DMS53 treated with DMSO at 0.1 percent for 48 hours (cell line): ENCODE measurements at regions not wholly inside any gene's neighbourhood (a gene's known extent, or its start where the extent isn't known, plus 50 kb on each side); places are given as distances from the start of the nearest gene placed in this dataset.
"Not testable (repeated sequence)": the region's sequence is repeated elsewhere in the genome, so short reads cannot be mapped to it uniquely, and the experiment has no call there.

Experiments used
- DNase-seq: peaks from one replicate; lab custom pipeline; 2025; ENCODE audit not compliant: unreplicated experiment; lab: John Stamatoyannopoulos, UW

DNA sequence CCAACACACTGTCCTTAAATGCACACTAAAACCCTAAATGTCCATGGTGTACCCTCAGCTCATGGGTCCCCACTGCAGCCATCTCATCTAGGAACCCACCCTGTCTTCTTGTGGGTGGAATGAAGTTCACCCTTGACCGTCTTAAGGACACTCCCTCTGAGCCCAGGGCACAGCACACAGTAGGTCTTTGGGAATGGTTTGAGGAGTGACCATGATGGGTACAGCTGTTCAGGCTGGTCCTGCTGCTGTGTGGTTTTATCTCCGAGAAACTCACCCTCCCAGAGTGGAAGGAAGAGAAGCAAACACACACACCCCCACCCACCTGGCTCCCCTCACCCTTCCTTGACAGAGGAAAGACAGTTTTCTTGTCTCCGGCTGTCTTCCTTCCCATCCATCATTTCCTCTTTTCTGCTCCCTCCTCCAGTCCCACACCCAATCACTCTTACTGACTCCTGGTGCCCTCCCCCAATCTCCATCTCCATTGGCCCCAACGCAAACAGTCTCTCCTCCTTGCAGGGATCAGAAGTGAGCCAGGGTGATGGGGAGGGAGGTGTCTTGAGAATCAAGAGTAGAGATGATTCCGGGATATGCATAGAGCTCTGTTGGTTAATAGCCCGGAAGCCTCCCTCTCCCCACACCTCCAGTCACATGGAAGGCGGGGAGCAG lies 105.9 kb upstream of the LHX5 start:
- DNase-seq: no peak

DNA sequence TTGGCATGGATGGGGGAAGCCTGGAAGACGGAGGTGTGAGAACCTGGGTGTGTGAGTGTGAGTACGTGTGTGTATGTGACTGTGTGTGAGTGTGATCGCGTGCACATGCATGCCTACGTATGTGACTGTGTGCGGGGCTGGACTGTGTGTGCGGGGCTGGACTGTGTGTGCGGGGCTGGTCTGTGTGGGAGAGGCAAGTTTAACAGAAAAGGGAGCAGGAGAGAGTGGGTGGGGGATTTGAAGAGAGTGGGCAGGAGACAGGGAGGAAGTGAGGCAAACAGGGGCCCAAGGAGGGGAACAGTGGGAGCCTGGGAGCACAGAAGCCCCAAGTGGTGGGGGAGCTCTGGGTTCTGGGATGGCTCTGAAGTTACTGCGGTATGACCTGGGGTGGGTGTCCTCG lies 103.7 kb upstream of the LHX5 start:
- no peak for DNase-seq

- no peak for DNase-seq
Measured at GRCh38 chr12:113573148-113573547, 101.5 kb upstream of the LHX5 start.

DNA sequence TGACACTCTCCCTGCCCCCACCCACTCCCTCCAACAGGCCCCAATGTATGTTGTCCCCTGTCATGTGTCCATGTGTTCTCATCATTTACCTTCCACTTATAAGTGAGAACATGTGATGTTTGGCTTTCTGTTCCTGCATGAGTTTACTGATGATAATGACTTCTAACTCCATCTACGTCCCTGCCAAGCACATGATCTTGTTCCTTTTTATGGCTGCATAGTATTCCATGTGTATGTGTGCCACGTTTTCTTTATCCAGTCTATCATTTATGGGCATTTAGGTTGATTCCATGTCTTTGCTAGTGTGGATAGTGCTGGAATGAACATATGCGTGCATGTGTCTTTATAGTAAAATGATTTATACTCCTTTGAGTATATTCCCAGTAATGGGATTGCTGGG lies 100.0 kb upstream of the LHX5 start:
- no peak for DNase-seq

GRCh38 chr12:113569806-113570205 lies 98.1 kb upstream of the LHX5 start:
- no peak for DNase-seq

DNA sequence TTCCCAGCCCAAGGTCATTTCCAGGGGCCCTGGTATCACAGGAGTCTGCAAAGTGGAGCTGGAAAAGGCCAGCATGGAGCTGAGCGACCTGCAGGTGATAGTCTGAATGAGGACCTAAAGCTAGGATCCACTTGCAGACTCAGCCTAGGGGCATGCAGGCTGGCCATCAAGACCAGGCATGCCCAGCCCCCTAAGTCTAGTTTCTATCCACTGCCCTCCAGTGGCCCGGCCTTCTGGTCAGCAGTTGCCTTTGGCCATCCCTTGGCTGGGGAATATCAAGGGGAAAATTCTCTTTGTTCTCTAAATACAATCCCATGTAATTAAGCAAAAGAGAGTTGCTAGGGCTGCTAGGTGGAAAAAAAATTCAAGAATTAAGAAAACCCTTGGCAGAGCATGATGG lies 96.3 kb upstream of the LHX5 start:
- no peak for DNase-seq

DNA sequence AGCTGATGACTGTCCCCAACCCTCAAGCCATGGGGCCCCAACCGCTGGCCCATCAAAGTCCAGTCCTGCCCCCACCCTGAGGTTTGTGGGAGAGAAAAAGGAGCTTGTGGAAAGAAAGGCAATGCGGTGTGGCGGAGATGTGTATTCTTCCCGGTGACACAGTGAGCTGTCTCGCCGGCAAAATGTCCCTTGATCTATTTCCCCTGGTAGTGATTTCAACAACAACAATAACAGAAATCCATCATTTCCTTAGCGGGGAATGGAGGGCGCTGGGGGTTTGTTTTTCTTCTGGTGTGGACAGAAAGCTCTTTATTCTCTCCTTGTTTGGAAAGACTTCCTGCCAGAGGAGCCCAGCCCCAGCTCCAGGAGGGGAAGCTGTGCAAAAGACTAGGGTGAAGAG lies 93.7 kb upstream of the LHX5 start:
- DNase-seq: no peak

GRCh38 chr12:113561068-113561780 lies 89.6 kb upstream of the LHX5 start:
- no peak for DNase-seq

- DNase-seq: no peak
Measured at GRCh38 chr12:113559466-113559865, 87.8 kb upstream of the LHX5 start.

DNA sequence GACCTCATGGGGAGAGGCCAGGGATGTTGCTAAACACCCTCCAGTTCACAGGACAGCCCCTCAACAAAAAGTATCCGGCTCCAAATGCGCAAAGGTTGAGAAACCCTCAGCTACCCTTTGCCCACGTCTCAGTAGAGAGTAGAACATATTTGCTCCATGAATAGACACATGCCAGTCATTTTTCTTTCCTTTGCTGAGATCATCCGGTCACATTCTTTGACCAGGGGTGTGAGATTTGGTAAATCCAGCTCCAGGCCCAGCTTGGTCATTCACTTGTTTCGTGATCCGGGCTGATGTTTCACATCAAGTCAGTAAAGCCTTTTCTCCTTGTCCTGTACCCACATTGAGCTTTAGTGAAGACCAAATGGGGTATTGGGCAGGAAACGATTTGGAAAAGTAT lies 83.6 kb upstream of the LHX5 start:
- DNase-seq: no peak

DNA sequence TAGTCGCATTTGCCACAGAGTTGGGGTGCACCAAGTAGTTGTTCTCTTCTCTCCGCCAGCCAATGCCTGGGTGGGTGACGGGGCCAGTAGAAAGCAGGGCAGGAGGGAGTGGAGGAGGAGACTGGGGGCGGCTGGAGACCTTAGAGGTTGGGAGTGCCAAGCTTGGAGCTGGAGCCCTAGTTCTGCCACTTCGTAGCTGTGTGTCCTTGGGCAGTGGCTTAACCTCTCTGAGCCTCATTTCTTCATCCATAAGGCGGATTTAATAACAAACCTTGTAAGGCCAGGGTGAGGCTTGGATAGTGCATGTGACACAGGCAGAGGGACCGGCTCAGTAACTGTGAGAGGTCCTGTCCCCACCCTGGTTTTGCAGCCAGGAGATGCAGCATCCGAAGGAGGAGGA lies 81.1 kb upstream of the LHX5 start:
- DNase-seq: no peak

GRCh38 chr12:113551563-113551962 lies 79.9 kb upstream of the LHX5 start:
- DNase-seq: no peak

DNA sequence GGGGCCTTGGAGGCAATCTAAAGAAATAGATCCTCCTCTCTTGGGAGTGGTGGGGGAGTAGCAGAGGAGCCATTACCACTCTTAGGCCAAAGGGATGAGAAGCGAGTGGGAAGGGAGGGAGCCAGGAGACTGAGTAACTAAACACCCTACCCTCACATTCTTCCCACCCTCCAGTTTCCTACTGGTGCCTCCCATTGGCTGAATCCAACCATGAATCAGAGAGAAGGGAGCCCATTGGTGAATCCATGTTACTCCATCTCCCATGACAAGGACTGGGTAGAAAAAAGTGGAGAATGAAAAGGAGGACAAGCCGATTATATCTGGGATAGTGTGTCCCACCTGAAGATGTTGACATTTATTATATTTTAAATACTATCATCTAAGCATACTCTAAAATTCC lies 76.8 kb upstream of the LHX5 start:
- DNase-seq: no peak

DNA sequence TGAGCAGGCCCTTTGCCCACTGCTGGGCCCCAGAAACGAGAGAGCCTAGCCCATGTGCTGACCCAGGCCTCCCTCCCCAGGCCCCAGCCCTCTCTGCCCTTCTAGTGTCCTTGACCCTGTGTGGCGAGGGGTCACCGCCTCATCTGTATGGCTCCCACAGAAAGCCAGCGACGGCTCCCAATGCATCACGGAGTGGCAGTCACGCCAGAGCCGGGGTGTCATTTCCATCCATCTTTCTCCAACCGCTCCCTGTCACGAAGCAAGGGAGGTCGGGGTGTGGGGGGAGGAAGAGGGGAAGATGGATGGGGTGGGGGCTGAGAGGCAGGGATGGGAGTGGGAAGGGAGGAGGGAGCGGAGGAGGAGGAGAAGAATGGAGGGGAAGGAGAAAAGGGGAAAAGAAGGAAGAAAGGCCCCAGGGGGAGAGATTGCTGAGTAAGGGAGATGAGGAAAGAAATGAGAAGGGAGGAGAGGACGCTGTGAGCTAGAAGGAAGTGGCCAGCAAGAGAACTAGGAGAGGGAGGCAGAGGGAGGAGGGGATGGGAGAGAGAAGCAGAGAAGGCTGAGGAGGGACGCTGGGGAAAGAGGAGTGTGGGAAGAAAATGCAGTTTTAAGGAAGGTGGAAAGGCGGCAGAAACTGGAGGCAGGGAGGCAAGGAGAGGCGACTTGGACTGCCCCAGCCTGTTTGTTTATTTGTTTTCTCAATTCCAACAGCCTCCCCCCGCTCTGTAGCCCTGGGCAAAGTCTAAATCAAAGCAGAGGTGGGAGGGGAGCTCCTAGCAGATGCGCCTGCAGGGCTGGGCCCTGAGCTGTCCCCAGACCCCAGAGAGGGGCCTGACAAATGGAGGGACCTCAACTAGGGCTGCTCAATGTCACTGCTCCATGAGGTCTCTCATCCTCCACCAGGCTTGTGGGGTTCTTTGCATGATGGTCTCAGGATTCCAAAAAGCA lies 75.5 kb upstream of the LHX5 start:
- DNase-seq: no peak

DNA sequence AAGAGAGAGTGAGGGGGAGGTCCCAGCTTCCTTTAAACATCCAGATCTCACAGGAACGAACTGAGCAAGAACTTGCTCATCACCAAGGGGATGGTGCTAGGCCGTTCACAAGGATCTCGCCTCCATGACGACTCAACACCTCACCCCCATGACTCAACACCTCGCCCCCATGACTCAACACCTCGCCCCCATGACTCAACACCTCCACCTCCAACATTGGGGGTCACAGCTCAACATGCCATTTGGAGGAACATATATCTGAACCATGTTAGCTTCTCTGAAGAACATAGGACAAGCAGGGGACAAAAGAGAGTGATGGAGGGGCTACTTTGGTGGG lies 66.0 kb upstream of the LHX5 start:
- DNase-seq: no peak

DNA sequence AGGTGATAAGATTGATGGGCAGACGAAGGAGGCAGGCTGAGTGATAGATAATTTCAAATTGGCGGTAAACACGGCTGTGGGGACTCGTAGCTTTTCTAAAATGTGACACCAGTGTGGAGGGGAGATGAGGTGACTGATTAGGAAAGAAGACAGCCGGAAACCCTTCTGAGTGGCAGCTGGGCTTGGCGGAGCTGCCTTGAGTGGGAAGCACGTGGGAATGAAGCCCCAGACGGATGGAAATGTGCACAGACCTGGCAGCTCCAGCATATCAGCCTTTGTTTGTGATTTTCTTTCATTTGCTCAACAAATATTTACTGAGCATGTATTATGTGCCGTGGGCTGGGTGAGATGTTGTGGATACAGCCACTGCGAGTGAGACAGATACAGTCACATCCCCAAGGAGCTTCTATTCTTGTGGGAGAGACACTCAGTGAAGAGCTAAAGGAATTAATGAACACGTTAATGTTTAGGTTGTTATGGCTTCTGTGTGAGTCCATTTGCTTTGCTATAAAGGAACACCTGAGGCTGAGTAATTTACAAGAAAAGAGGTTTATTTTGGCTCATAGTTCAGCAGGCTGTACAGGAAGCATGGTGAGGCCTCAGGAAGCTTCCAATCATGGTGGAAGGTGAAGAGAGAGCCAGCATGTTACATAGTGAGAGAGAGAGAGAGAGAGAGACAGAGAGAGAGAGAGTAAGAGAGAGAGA lies 65.5 kb upstream of the LHX5 start:
- DNase-seq: peak; percentile 14

DNA sequence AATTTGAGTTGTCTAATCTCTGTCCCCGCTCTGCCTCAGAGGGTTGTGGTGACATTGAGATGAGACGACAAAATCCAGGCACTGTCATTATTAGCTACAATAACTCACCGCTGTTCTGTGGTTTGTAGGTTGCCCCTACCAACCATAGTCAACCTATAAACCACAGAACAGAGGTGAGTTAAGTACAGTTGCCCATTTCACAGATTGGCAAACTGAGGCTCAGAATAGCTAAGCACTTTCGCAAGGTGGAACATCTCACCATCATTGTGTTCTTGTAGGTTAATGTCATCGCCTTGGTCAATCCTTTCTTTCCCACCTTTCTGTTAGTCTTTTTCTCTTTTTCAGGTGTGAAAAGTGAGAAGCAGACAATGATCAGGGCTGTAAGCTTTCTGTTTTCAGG lies 63.4 kb upstream of the LHX5 start:
- no peak for DNase-seq

DNA sequence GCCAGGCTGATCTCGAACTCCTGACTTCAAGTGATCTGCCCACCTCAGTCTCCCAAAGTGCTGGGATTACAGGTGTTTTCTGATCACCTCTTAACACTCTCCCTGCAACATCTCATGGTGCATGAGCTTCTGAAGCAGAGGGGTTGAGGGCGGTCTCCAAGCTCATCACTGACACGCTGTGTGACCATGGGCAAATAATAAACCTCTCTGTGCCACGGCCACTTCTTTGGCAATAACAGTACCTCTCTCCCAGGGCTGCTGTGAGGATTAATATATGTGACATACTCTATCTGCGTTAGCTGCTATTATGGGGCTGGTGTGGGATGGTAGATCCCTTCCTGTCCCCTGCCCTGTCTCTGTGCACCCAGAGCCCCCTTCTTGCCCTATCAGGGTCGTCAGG lies 62.9 kb upstream of the LHX5 start:
- no peak for DNase-seq

DNA sequence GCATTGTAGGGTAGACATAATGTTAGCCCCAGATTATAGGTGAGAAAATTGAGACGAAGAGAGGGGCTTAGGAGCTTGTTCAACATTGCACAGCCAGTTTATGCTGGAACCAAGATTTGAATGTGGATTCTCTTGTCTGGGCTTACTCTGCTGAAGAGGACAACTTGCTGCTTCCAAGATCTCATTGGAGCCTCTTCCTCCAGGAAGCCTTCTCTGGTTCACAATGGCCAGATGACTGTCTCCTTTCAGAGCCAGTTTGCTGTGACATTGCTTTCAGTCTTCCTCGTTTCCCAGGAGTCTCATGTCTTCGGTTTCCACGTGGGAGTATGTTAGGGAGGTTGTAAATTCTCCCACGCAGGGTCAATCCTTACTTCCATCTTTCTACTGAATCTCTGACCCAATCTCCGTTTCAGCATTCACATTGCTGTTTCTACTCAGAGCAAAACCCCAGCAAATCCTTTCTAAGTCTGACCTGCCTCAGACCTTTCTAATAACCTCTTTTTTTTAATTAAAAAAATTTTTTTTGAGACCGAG lies 62.2 kb upstream of the LHX5 start:
- no peak for DNase-seq

DNA sequence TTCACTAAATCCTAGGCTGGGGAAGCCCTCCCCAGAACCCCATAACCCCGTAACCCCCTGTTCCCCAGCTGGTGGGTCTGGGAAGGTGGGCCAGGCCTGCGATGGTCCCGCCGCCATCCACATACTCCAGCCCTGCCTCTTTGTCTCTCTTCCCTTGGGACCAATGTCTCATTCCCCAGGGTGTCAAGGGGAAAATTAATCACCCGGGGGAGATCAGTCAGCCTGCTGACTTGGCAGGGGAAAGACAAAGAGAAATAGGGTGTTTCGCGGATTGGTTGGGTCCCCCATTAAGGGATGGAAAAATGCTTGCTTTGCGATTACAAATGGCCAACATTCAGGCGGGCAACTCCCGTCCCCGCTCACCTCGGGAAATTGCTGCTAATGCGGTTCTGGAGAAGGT lies 60.6 kb upstream of the LHX5 start:
- no peak for DNase-seq

- DNase-seq: not testable (repeated sequence)
Measured at GRCh38 chr12:113531073-113531472, 59.4 kb upstream of the LHX5 start.
